ENCODE measurements at regions not wholly inside any gene's neighbourhood (a gene's known extent, or its start where the extent isn't known, plus 50 kb on each side); places are given as distances from the start of the nearest gene placed in this dataset.

- TF ChIP-seq CTCF (IDR thresholded peaks at IDR 0.05) (no peak), POLR2A (IDR thresholded peaks at IDR 0.05) (no peak)
Measured at GRCh38 chr10:52463826-52464225, 149.7 kb downstream of the DKK1 start.
